Brain microvascular endothelial cell (primary cell): ENCODE measurements at regions not wholly inside any gene's neighbourhood (a gene's known extent, or its start where the extent isn't known, plus 50 kb on each side); places are given as distances from the start of the nearest gene placed in this dataset.

Experiments used
- DNase-seq: peaks from one replicate; pipeline ENCODE4 v3.0.0-alpha.2; 2020
- H3K27ac ChIP-seq: fragments of 250-450 bp; sonication (Bioruptor Pico); 2 replicates; pipeline ENCODE4 v1.5.1; 2020; ENCODE audit warnings: mild to moderate bottlenecking, moderate library complexity
- H3K27me3 ChIP-seq: fragments of 250-450 bp; sonication (Bioruptor Pico); replicated peaks from 2 replicates; pipeline ENCODE4 v1.5.1; 2020; ENCODE audit warnings: mild to moderate bottlenecking
- H3K36me3 ChIP-seq: fragments of 250-450 bp; sonication (Bioruptor Pico); replicated peaks from 2 replicates; pipeline ENCODE4 v1.5.1; 2020; ENCODE audit warnings: mild to moderate bottlenecking
- H3K4me3 ChIP-seq: 2 replicates; pipeline ENCODE4 v1.5.1; 2011; ENCODE audit warnings: low read depth, mild to moderate bottlenecking, control low read depth, low read length, moderate library complexity
- CTCF ChIP-seq: IDR thresholded peaks from 2 replicates; pipeline ENCODE4 v1.5.1; 2011; ENCODE audit warnings: low read depth, mild to moderate bottlenecking, moderate library complexity, low read length, control low read depth, inconsistent platforms; ENCODE audit errors: missing control alignments
- in situ Hi-C: cut with HindIII; loops from 2 replicates; pipeline ENCODE4 v1.10.0; 2017; ENCODE audit warnings: low sequenced_read_pairs, low pct_ligation_motif_present

- TF ChIP-seq CTCF: no peak
- no peak for DNase-seq
- in situ Hi-C loops: no loop called here
- no peak overlapping the region for H3K4me3 ChIP-seq
- no peaks in the 10 kb centered on the region for H3K36me3 ChIP-seq
- no peak overlapping the region for H3K27ac ChIP-seq
- peaks cover 3% of the 10 kb centered on the region for H3K27me3 ChIP-seq
Observed at GRCh38 chr22:27632451-27633295, 168.9 kb downstream of the MN1 start.

DNA sequence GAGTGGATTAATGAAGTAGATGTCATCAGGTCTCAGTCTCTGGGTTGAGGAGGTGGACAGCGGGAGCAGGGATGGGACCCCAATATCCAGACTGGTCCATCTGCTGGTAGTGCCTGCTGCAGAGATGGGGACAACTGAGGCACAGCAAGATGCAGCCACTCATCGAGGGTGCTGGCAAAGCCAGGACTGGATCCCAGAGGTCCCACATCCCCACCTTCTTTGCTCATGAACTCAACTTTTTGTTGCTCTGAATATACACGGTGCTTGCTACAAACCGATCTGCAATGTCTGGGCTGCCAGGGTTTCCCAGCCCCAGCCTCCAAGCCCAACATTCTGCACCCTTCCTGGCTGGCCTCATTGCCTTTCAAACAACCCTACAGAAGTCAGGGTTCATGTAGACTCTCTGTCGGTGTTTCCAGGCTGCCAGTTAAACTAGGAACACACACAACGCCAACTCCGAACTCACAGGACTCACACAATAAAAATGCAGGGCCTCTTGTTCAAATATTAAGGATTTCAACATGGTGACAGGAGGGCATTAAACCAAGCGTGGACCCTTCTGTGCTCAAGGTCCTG, 168.2 kb downstream of the MN1 start:
- in situ Hi-C loops: no loop called here
- peaks cover 3% of the 10 kb centered on the region for H3K27me3 ChIP-seq
- no peak for DNase-seq
- TF ChIP-seq CTCF: no peak
- H3K36me3 ChIP-seq: no peaks in the 10 kb centered on the region
- H3K4me3 ChIP-seq: no peak overlapping the region
- no peak overlapping the region for H3K27ac ChIP-seq

GRCh38 chr22:27634043-27634740, 167.4 kb downstream of the MN1 start:
- Histone ChIP-seq H3K27ac (no peak overlapping the region), H3K36me3 (no peaks in the 10 kb centered on the region), H3K27me3 (peaks cover 3% of the 10 kb centered on the region), H3K4me3 (no peak overlapping the region)
- in situ Hi-C loops: no loop called here
- no peak for TF ChIP-seq CTCF
- DNase-seq: no peak

DNA sequence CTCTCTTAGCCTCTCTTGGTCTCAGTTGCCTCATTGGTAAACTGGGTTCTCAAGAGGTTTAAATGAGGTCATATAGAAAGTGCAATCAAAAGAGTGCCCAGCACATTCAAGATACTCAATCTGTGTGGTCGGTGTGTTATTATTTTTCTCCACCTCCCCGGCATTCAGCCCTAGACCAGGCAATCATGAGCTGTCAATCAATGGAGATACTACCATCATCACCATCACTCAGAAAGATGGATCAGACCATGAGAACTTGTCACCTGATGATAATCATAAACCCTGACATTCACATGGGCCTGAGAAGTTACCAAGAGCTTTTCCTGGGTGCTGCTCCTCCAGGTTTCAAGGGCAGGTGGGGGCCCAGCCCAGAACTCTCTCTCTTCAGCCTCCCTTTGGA, 166.1 kb downstream of the MN1 start:
- no peak overlapping the region for H3K27ac ChIP-seq
- TF ChIP-seq CTCF: no peak
- H3K36me3 ChIP-seq: no peaks in the 10 kb centered on the region
- peaks cover 3% of the 10 kb centered on the region for H3K27me3 ChIP-seq
- DNase-seq: no peak
- in situ Hi-C loops: no loop called here
- no peak overlapping the region for H3K4me3 ChIP-seq

DNA sequence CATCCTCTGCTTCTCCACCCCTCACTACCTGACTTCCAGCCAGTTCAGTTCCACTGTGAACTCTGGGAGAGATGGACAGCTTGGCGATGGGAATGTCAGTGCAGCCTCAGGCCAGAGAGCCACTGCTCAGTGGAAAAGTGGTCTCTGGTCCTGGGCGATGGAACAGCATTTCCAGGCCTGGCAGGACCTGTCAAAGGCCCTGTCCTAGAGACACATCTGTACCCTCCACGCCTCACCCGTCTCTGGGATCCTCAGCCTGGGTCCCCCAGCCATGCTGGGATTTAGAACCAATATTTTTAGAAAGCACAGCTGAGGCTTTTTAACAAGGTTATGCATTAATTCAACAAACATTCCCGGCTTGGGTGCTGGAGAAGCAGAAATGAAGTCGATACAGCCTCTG, 165.7 kb downstream of the MN1 start:
- DNase-seq: no peak
- Histone ChIP-seq H3K27me3 (peaks cover 3% of the 10 kb centered on the region), H3K36me3 (no peaks in the 10 kb centered on the region), H3K4me3 (no peak overlapping the region), H3K27ac (no peak overlapping the region)
- TF ChIP-seq CTCF: no peak
- in situ Hi-C loops: no loop called here
